HEK293 (cell line): ENCODE measurements at regions not wholly inside any gene's neighbourhood (a gene's known extent, or its start where the extent isn't known, plus 50 kb on each side); places are given as distances from the start of the nearest gene placed in this dataset.

Experiments
- CTCF ChIA-PET: fragments of 350-600 bp; formaldehyde crosslinking; extraction: SDS; loops from one replicate; lab custom pipeline; 2021; ENCODE audit warnings: antibody characterized with exemption; lab: Yijun Ruan, JAX
- POLR2A ChIA-PET: fragments of 300-600 bp; formaldehyde crosslinking; extraction: SDS; loops from one replicate; lab custom pipeline; 2020; ENCODE audit warnings: antibody characterized with exemption, inconsistent platforms; lab: Yijun Ruan, JAX
- H3K27ac ChIP-seq: fragments of 200-500 bp; sonication (Bioruptor generic); 2 replicates; pipeline ENCODE4 v1.5.1; 2014; ENCODE audit warnings: low read depth, low read length, control low read depth, inconsistent platforms; ENCODE audit errors: extremely low read depth
- H3K36me3 ChIP-seq, 2 experiments: fragments of 200-500 bp in 1 of 2; sonication (Bioruptor generic) in 1 of 2; 1 replicate in 1 of 2; 2 replicates in 1 of 2; pipeline ENCODE4 v1.5.1; 2014 to 2017; ENCODE audit warnings: inconsistent platforms in 2 of 2, low read length in 2 of 2; ENCODE audit not compliant: control insufficient read depth in 2 of 2, insufficient read depth in 1 of 2
- H3K4me1 ChIP-seq: fragments of 200-500 bp; sonication (Bioruptor generic); 2 replicates; pipeline ENCODE4 v1.5.1; 2014; ENCODE audit warnings: mild to moderate bottlenecking, low read length, inconsistent platforms; ENCODE audit not compliant: control insufficient read depth, insufficient read depth
- H3K4me3 ChIP-seq: 2 replicates; pipeline ENCODE4 v1.5.1; 2011; ENCODE audit warnings: low read depth, mild to moderate bottlenecking, control low read depth, low read length, moderate library complexity
- H3K9me3 ChIP-seq: fragments of 200-500 bp; sonication (Bioruptor generic); 2 replicates; pipeline ENCODE4 v1.5.1; 2014; ENCODE audit warnings: low read depth, low read length, inconsistent platforms; ENCODE audit not compliant: control insufficient read depth, insufficient read depth
- BCL6B ChIP-seq: fragments of 450-650 bp; formaldehyde crosslinking; IDR thresholded peaks from 2 replicates; pipeline ENCODE4 v1.5.1; 2017; ENCODE audit warnings: missing biosample characterization, missing genetic modification characterization
- KLF16 ChIP-seq: fragments of 450-650 bp; formaldehyde crosslinking; IDR thresholded peaks from 2 replicates; pipeline ENCODE4 v1.5.1; 2017; ENCODE audit warnings: missing biosample characterization, missing genetic modification characterization
- KLF17 ChIP-seq: fragments of 450-650 bp; formaldehyde crosslinking; IDR thresholded peaks from 2 replicates; pipeline ENCODE4 v1.5.1; 2016; ENCODE audit warnings: missing biosample characterization, missing genetic modification characterization
- SETDB1 ChIP-seq: IDR thresholded peaks from one replicate; pipeline ENCODE4 v1.6.1; 2017; ENCODE audit warnings: mild to moderate bottlenecking, low read length, moderate library complexity, mixed read lengths; ENCODE audit not compliant: insufficient read length
- ZBTB10 ChIP-seq: fragments of 450-650 bp; formaldehyde crosslinking; IDR thresholded peaks from 2 replicates; pipeline ENCODE4 v1.5.1; 2016; ENCODE audit warnings: missing biosample characterization, missing genetic modification characterization
- ZFP3 ChIP-seq: fragments of 450-650 bp; formaldehyde crosslinking; IDR thresholded peaks from 2 replicates; pipeline ENCODE4 v1.5.1; 2016; ENCODE audit warnings: low read depth, missing biosample characterization, missing genetic modification characterization
- ZNF121 ChIP-seq: fragments of 450-650 bp; formaldehyde crosslinking; IDR thresholded peaks from 2 replicates; pipeline ENCODE4 v1.5.1; 2016; ENCODE audit warnings: missing biosample characterization, missing genetic modification characterization
- ZNF335 ChIP-seq: fragments of 450-650 bp; formaldehyde crosslinking; conservative IDR thresholded peaks from 2 replicates; pipeline ENCODE4 v1.5.1; 2016; ENCODE audit warnings: missing biosample characterization, missing genetic modification characterization
- ZNF350 ChIP-seq: fragments of 450-650 bp; formaldehyde crosslinking; IDR thresholded peaks from 2 replicates; pipeline ENCODE4 v1.5.0; 2017; ENCODE audit warnings: missing biosample characterization, mild to moderate bottlenecking, missing genetic modification characterization
- ZNF366 ChIP-seq: fragments of 450-650 bp; formaldehyde crosslinking; conservative IDR thresholded peaks from 2 replicates; pipeline ENCODE4 v1.5.1; 2016; ENCODE audit warnings: missing biosample characterization, missing genetic modification characterization
- ZNF426 ChIP-seq: fragments of 450-650 bp; formaldehyde crosslinking; IDR thresholded peaks from 2 replicates; pipeline ENCODE4 v1.5.1; 2017; ENCODE audit warnings: missing biosample characterization, missing genetic modification characterization, mild to moderate bottlenecking, inconsistent platforms, moderate library complexity
- ZNF518A ChIP-seq: fragments of 450-650 bp; formaldehyde crosslinking; conservative IDR thresholded peaks from 2 replicates; pipeline ENCODE4 v1.5.1; 2016; ENCODE audit warnings: low read depth, missing biosample characterization, missing genetic modification characterization
- ZNF555 ChIP-seq: fragments of 450-650 bp; formaldehyde crosslinking; conservative IDR thresholded peaks from 2 replicates; pipeline ENCODE4 v1.5.1; 2017; ENCODE audit warnings: missing biosample characterization, mild to moderate bottlenecking, missing genetic modification characterization, inconsistent platforms
- ZNF747 ChIP-seq: fragments of 450-650 bp; formaldehyde crosslinking; IDR thresholded peaks from 2 replicates; pipeline ENCODE4 v1.5.1; 2016; ENCODE audit warnings: missing biosample characterization, missing genetic modification characterization
- TF ChIP-seq, protein P1 (sequence below): fragments of 450-650 bp; formaldehyde crosslinking; IDR thresholded peaks from 2 replicates; pipeline ENCODE4 v1.5.1; 2016; ENCODE audit warnings: missing biosample characterization, missing genetic modification characterization

DNA sequence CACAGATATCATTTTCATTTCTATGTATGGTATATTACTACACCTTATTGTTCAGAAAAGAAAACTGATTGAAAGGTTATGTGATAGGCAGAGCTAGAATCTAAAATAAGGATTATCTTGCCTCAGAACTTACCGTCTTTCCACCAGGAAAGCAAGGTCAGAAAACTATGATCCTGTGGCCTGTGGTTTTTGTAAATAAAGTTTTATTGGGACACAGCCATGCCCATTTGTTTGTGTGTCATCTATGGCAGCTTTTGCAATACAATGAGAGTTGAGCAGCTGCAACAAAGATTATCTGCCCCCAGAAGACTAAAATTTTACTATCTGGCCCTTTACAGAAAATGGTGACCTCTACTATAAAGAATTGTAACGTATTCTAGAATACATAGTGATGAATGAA is 314.7 kb upstream of the SLCO3A1 start (continued):
- no peak for TF ChIP-seq ZNF366 (tag by site-specific recombination)
- no peak for TF ChIP-seq ZNF426 (tag by site-specific recombination)
- TF ChIP-seq ZBTB10, result no peak

DNA sequence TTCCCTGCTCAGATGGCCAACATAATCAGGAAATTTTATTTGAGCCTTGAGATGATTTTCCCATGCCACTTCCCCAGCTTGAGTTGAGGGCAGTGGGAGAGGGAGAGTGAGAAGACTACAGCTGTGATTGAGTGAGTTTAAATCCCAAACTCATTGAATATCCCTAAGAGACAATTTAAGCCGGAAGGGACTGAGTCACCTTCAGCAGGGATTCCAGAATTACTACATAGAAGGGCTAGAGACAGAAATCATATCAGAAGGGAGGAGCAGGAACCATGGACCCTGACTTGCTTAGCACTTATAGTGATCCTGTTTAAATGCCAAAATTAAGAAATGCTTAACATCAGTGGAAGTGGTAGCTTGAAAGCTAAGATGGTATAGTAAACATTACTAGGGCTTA is 312.2 kb upstream of the SLCO3A1 start:
- POLR2A ChIA-PET, result no interaction called here
- Histone ChIP-seq H3K4me3 (no peak overlapping the region), H3K36me3 (no peaks in the 10 kb centered on the region), H3K27ac (no peak overlapping the region), H3K4me1 (peaks cover 7% of the 10 kb centered on the region; the same call in 1 of the 2 replicates), H3K9me3 (no peaks in the 10 kb centered on the region)
- CTCF ChIA-PET, result no interaction called here
- TF ChIP-seq ZNF350, result no peak
- TF ChIP-seq BCL6B (tag by site-specific recombination), result no peak
- TF ChIP-seq ZNF335 (tag by site-specific recombination), result no peak
- no peak for TF ChIP-seq ZNF555 (tag by site-specific recombination)
- TF ChIP-seq, protein P1, sequence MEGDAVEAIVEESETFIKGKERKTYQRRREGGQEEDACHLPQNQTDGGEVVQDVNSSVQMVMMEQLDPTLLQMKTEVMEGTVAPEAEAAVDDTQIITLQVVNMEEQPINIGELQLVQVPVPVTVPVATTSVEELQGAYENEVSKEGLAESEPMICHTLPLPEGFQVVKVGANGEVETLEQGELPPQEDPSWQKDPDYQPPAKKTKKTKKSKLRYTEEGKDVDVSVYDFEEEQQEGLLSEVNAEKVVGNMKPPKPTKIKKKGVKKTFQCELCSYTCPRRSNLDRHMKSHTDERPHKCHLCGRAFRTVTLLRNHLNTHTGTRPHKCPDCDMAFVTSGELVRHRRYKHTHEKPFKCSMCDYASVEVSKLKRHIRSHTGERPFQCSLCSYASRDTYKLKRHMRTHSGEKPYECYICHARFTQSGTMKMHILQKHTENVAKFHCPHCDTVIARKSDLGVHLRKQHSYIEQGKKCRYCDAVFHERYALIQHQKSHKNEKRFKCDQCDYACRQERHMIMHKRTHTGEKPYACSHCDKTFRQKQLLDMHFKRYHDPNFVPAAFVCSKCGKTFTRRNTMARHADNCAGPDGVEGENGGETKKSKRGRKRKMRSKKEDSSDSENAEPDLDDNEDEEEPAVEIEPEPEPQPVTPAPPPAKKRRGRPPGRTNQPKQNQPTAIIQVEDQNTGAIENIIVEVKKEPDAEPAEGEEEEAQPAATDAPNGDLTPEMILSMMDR (tag by site-specific recombination), result no peak

DNA sequence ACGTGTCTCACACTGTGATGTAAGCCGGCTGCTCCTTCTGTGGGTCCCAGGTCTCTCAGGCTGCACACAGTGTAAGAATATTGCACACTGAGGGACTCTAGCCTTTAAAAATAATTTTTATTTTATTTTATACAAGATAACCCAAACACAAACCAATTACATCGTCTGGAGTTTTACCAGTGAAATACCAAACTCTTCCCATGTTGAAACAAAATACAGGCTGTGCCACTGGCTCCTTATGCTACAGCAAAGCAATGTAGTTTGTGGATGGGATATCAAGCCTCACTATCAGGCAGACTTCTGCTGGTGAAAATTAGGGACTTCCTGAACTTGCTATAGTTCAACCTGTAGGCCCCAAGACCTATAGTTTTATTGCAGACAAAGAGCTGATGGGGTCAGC is 311.3 kb upstream of the SLCO3A1 start:
- CTCF ChIA-PET, result no interaction called here
- POLR2A ChIA-PET, result no interaction called here
- H3K27ac ChIP-seq, result no peak overlapping the region
- no peaks in the 10 kb centered on the region for H3K36me3 ChIP-seq
- TF ChIP-seq ZNF121 (no peak), ZNF747 (tag by site-specific recombination) (no peak), SETDB1 (no peak), ZFP3 (tag by site-specific recombination) (no peak), ZNF518A (tag by site-specific recombination) (no peak), KLF17 (tag by site-specific recombination) (no peak), KLF16 (tag by site-specific recombination) (no peak)
- no peaks in the 10 kb centered on the region for H3K9me3 ChIP-seq
- H3K4me3 ChIP-seq, result no peak overlapping the region
- peaks cover 4% of the 10 kb centered on the region; the same call in 1 of the 2 replicates for H3K4me1 ChIP-seq
